Cardiac muscle cell (in vitro differentiated cells and primary cell): ENCODE measurements at regions not wholly inside any gene's neighbourhood (a gene's known extent, or its start where the extent isn't known, plus 50 kb on each side); places are given as distances from the start of the nearest gene placed in this dataset.

ENCODE experiments used
- DNase-seq, 2 donors: peaks; one replicate each; pipeline versions ENCODE4 v3.0.0 to v3.0.0-alpha.2; 2010 to 2017; ENCODE audit warnings: low read depth in 1 of 2, low spot score in 1 of 2
- H3K27ac ChIP-seq: fragments of 200-600 bp; sonication (generic); 2 replicates; pipeline ENCODE4 v1.5.1; 2016
- H3K27me3 ChIP-seq: fragments of 200-600 bp; sonication (generic); 2 replicates; pipeline ENCODE4 v1.6.0; 2016; ENCODE audit warnings: control low read depth
- H3K36me3 ChIP-seq: fragments of 200-600 bp; sonication (generic); 2 replicates; pipeline ENCODE4 v1.5.1; 2016; ENCODE audit warnings: control low read depth
- H3K4me1 ChIP-seq: fragments of 200-600 bp; sonication (generic); 2 replicates; pipeline ENCODE4 v1.8.1; 2017; ENCODE audit warnings: low read depth, mild to moderate bottlenecking, mixed run types
- H3K4me3 ChIP-seq: fragments of 200-600 bp; sonication (generic); 2 replicates; pipeline ENCODE4 v1.5.1; 2016; ENCODE audit warnings: mild to moderate bottlenecking
- H3K9me3 ChIP-seq: fragments of 200-600 bp; sonication (generic); 2 replicates; pipeline ENCODE4 v1.5.1; 2017; ENCODE audit warnings: low read depth, mild to moderate bottlenecking, control low read depth
- TF ChIP-seq, protein P1 (sequence below): IDR thresholded peaks from 2 replicates; pipeline ENCODE4 v1.5.1; 2012; ENCODE audit warnings: low read depth, mild to moderate bottlenecking, low read length

DNA sequence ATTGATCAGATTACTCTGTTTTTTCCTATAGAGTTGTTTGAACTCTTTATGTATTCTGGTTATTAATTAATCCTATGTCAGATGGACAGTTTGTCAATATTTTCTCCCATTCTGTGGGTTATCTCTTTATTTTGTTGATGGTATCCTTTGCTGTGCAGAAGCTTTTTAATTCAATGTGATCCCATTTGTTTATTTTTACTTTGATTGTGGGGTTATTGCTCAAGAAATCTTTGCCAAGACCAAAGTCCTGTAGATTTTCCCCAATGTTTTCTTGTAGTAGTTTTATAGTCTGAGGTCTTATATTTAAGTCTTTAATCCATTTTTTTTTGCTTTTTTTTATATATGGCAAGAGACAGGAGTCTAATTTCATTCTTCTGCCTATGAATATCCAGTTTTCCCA lies 86.2 kb upstream of the FIGN start:
- Histone ChIP-seq H3K9me3 (no peaks in the 10 kb centered on the region), H3K4me1 (no peaks in the 10 kb centered on the region), H3K36me3 (no peaks in the 10 kb centered on the region), H3K4me3 (no peak overlapping the region), H3K27ac (no peak overlapping the region), H3K27me3 (no peaks in the 10 kb centered on the region)
- DNase-seq, result no peak
- TF ChIP-seq, protein P1, sequence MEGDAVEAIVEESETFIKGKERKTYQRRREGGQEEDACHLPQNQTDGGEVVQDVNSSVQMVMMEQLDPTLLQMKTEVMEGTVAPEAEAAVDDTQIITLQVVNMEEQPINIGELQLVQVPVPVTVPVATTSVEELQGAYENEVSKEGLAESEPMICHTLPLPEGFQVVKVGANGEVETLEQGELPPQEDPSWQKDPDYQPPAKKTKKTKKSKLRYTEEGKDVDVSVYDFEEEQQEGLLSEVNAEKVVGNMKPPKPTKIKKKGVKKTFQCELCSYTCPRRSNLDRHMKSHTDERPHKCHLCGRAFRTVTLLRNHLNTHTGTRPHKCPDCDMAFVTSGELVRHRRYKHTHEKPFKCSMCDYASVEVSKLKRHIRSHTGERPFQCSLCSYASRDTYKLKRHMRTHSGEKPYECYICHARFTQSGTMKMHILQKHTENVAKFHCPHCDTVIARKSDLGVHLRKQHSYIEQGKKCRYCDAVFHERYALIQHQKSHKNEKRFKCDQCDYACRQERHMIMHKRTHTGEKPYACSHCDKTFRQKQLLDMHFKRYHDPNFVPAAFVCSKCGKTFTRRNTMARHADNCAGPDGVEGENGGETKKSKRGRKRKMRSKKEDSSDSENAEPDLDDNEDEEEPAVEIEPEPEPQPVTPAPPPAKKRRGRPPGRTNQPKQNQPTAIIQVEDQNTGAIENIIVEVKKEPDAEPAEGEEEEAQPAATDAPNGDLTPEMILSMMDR, result no peak

DNA sequence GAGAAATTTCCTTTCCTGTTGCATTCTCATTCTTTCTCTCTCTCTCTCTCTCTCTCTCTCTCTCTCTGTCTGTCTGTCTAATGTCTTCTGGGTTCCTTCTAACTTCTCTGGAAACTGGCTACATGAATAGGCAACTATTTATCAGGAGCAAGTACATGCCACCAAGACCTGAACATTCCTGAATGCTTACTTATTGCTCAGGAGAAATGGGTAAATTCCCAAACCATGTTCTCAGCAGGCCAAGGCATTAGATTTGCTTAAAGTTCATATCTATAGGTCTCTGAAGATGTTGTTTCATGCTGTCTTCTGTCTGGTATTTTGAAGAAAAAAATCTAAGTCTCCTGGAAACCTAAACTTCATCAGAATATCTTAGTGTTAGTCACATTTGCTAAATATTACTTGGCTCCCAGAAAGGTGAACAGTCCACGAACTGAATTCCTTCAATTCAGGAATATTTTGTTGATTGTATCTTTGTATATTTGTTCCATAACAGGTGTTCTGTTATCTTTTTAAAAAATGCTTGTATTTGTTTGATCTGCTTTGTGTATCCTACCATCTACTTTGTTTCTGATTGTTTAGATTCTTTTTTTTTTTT lies 77.2 kb upstream of the FIGN start:
- DNase-seq, result no peak
- H3K27me3 ChIP-seq, result no peaks in the 10 kb centered on the region
- no peaks in the 10 kb centered on the region for H3K4me1 ChIP-seq
- no peak overlapping the region for H3K27ac ChIP-seq
- H3K4me3 ChIP-seq, result no peak overlapping the region
- H3K9me3 ChIP-seq, result no peaks in the 10 kb centered on the region
- TF ChIP-seq, protein P1, result no peak
- H3K36me3 ChIP-seq, result no peaks in the 10 kb centered on the region

DNA sequence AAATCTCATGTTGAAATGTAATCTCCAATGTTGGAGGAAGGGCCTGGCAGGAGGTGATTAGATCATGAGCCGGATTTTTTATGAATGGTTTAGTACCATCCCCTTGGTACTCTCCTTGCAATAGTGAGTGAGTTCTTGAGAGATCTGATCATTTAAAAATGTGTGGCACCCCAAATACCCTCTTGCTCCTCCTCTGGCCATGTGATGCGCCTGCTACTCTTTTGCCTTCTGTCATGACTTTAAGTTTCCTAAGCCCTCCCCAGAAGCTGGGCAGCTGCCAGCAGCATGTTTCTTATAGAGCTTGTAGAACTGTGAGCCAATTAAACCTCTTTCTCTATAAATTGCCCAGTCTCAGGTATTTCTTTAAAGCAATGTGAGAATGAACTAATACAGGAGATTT lies 72.6 kb upstream of the FIGN start:
- Histone ChIP-seq H3K4me3 (no peak overlapping the region), H3K36me3 (no peaks in the 10 kb centered on the region), H3K27ac (no peak overlapping the region), H3K4me1 (no peaks in the 10 kb centered on the region), H3K27me3 (no peaks in the 10 kb centered on the region), H3K9me3 (no peaks in the 10 kb centered on the region)
- TF ChIP-seq, protein P1, result no peak
- DNase-seq, result peak in 1 of 2 donors; percentile 2

DNA sequence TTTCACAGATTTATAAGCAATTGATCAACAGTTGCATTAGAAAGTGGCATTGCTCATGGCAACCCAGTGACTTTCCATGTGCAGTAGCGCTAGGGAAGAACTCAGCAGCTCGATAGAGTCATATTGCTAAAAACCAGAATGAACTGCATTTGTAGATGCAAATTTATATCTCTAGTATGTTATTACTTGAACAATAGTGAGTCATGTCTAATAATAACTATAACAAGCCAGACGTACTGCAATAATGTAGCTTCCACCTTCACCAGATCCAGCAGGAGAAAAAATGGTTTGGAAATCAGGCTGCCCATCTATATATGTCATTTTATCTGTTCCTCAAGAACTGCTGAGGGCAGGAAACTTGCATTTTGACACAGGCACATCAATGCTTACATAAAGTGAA lies 66.5 kb upstream of the FIGN start:
- Histone ChIP-seq H3K4me3 (no peak overlapping the region), H3K36me3 (no peaks in the 10 kb centered on the region), H3K4me1 (peaks cover 37% of the 10 kb centered on the region), H3K27ac (no peak overlapping the region), H3K9me3 (no peaks in the 10 kb centered on the region), H3K27me3 (no peaks in the 10 kb centered on the region)
- DNase-seq, result no peak
- TF ChIP-seq, protein P1, result no peak

DNA sequence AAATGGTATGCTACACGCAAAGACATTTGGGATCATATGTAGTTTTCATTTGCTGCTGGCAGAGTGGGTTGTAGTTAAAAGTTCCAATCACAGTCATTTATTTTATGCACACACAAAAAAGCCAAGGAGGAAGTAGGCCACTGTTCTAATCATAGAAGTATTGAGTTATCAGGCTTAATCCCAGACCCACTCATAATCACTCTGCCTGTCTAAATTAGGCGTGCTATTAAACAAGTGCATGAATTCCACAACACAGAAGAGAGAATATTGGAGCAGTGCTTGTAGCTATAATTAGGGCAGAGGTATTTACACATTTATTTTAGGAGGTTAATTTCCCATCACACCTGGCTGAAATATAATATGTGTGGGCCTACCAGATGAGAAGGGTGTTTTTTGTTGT lies 65.7 kb upstream of the FIGN start:
- Histone ChIP-seq H3K9me3 (no peaks in the 10 kb centered on the region), H3K27ac (peak overlapping the region; percentile 56), H3K4me3 (no peak overlapping the region), H3K4me1 (peaks cover 37% of the 10 kb centered on the region), H3K27me3 (no peaks in the 10 kb centered on the region), H3K36me3 (no peaks in the 10 kb centered on the region)
- TF ChIP-seq, protein P1, result no peak
- no peak for DNase-seq
